Activated T-helper 17 cell treated with anti-CD3 and anti-CD28 coated beads, Interleukin-2, amount 50 U/mL, for 72 hours (primary cell): ENCODE measurements at regions not wholly inside any gene's neighbourhood (a gene's known extent, or its start where the extent isn't known, plus 50 kb on each side); places are given as distances from the start of the nearest gene placed in this dataset.
A peak's percentile ranks its signal among the peaks of the same experiment; 100 is the strongest.

Source experiments
- ATAC-seq: fragments of 150-1000 bp; cut with Tn5 transposase; replicated peaks from 2 replicates; pipeline ENCODE4 v1.10.0; 2021; ENCODE audit warnings: mild to moderate bottlenecking, moderate library complexity
- H3K27ac Mint-ChIP-seq: one replicate; pipeline ENCODE4 v1.8.0; 2022; ENCODE audit warnings: mixed read lengths
- H3K27me3 Mint-ChIP-seq: one replicate; pipeline ENCODE4 v1.8.0; 2022; ENCODE audit warnings: mixed read lengths
- H3K36me3 Mint-ChIP-seq: one replicate; pipeline ENCODE4 v1.8.0; 2022; ENCODE audit warnings: low read depth, mild to moderate bottlenecking, mixed read lengths
- H3K4me1 Mint-ChIP-seq: one replicate; pipeline ENCODE4 v1.8.0; 2022; ENCODE audit warnings: mixed read lengths
- H3K4me3 Mint-ChIP-seq: one replicate; pipeline ENCODE4 v1.8.0; 2022; ENCODE audit warnings: mild to moderate bottlenecking, mixed read lengths
- H3K9me3 Mint-ChIP-seq: one replicate; pipeline ENCODE4 v1.8.0; 2022; ENCODE audit warnings: mixed read lengths

DNA sequence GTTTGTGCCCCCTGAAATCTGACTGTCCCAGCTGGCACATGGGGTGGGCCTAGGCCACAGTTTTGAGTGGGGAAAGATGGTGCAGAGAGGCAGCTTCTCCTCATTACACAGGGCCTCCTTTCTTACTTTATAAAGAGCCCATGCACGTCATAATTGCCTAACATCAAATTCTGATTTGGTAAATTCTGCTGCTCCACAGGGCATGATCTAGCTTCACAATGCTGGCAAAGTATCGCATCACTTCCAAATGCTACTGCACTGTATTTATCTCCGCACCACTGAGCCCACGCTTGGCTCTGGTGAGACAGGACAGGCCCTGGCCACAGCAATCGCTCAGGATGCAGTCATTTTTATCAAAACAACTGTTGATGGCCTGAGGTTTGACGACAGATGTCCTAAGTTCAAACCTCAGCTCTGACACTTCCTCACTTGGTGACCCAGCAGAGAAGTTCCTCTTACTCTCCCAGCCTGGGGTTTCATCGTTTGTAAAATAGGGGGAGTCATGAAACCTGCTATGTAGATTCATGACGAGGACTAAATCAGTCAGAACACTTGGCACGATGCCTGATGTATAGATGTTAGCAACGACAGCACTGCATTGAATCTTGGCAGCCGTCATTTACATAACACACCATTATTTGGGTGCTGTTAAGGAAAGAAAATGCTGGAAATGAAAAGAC lies 187.9 kb downstream of the TTLL2 start:
- H3K36me3 Mint-ChIP-seq = no peaks in the 10 kb centered on the region
- no peak overlapping the region for H3K4me3 Mint-ChIP-seq
- ATAC-seq = no peak
- H3K9me3 Mint-ChIP-seq = no peaks in the 10 kb centered on the region
- H3K27ac Mint-ChIP-seq = no peak overlapping the region
- peaks cover 17% of the 10 kb centered on the region for H3K27me3 Mint-ChIP-seq
- no peaks in the 10 kb centered on the region for H3K4me1 Mint-ChIP-seq

DNA sequence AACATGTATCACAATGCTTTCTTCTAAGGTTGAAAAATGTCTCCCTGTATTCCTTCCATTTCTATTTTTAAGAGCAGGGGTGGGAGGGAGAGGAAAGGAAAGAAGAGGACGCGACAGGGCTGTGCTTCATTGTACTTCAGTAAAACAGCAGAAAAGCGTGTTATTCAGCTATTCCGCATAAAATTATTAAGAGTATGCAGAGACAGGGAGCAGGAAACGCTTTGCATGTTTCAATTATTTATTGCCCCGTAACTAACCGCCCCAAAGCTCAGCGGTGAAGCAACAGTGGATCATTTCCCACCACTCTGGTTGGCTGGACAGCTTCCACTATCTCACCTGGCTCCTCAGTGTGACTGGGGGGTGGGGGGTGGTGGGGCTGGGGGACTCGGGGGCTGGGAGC lies 188.9 kb downstream of the TTLL2 start:
- H3K27ac Mint-ChIP-seq = no peak overlapping the region
- H3K36me3 Mint-ChIP-seq = no peaks in the 10 kb centered on the region
- H3K9me3 Mint-ChIP-seq = no peaks in the 10 kb centered on the region

DNA sequence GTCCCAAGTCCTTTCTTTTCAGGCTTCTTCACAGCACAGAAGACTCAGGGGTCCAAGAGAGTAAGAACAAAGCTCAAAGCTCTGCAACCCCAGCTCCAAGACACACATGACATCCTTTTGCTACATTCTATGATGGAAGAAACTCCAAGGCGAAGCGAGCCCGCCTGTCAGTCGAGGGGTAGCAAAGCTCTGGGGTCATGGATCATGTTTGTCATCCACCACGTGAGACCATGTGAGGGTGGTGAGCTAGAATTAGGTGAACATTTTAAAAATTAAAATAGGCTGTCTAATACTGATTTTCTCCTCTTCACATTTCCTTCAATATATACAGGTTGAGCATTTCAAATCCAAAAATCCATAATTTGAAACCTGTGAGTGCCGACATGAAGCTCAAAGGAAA lies 189.6 kb downstream of the TTLL2 start:
- no peak for ATAC-seq
- Mint-ChIP-seq H3K27me3 (peaks cover 16% of the 10 kb centered on the region), H3K4me3 (no peak overlapping the region), H3K4me1 (no peaks in the 10 kb centered on the region), H3K36me3 (no peaks in the 10 kb centered on the region), H3K27ac (no peak overlapping the region), H3K9me3 (no peaks in the 10 kb centered on the region)

More for the DNA sequence above, 188.9 kb downstream of the TTLL2 start:
- H3K27me3 Mint-ChIP-seq = peaks cover 19% of the 10 kb centered on the region
- no peak for ATAC-seq
- no peak overlapping the region for H3K4me3 Mint-ChIP-seq
- H3K4me1 Mint-ChIP-seq = no peaks in the 10 kb centered on the region

DNA sequence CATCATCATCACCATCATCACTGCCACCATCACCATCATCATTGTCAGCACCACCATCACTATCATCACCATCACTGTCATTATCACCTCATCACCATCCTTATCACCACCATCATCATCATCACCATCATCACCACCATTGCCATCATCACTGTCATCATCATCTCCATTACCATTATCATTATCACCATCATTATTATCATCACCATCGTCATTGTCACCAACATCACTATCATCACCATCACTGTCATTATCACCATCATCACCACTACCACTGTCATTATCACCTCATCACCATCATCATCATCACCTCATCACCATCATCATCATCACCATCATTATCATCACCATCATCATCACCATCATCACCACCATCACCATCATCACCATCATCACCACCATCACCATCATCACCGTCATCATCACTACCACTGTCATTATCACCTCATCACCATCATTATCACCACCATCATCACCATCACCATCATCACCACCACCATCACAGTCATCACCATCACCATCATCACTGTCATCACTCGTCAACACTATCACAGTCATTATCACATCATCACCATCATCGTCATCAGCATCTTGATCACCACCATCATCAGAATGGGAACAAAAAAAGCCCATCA lies 191.1 kb downstream of the TTLL2 start:
- Mint-ChIP-seq H3K36me3 (no peaks in the 10 kb centered on the region), H3K27me3 (peaks cover 22% of the 10 kb centered on the region), H3K4me1 (no peaks in the 10 kb centered on the region), H3K27ac (no peak overlapping the region), H3K4me3 (no peak overlapping the region), H3K9me3 (no peaks in the 10 kb centered on the region)
- no peak for ATAC-seq

DNA sequence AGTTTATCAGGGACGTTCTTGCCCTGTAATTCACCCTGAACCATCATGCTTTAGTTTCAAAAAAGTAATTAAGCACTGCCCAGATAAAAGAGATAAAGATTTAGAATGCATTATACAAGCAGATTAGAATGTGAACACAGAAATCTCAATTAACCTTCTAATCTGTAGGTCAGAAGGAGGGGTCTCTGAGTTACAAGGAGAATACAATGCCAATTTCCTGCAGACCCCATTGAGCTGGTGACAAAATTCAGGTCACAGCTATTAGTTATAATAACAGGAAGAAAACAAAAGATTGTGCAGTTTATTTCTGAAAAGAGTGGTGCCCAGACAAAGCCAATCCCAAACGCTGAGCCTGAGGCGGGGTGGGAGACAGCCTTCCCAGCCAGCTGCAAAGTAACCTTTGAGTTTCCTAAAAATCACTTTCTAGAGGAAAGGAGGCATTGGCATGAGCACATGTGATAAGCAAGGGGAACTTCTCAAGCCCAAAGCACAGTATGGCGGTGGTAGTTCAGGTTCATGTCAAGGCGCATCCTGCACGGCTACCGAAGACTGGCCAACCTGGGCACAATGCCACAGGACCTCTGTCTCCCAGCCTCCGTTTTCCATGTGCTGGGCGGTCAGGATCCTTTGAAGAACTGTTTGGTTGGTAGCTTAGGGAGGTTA lies 192.5 kb downstream of the TTLL2 start:
- no peaks in the 10 kb centered on the region for H3K36me3 Mint-ChIP-seq
- peaks cover 27% of the 10 kb centered on the region for H3K27me3 Mint-ChIP-seq
- no peak overlapping the region for H3K4me3 Mint-ChIP-seq
- ATAC-seq = no peak
- no peaks in the 10 kb centered on the region for H3K4me1 Mint-ChIP-seq
- no peak overlapping the region for H3K27ac Mint-ChIP-seq
- no peaks in the 10 kb centered on the region for H3K9me3 Mint-ChIP-seq

DNA sequence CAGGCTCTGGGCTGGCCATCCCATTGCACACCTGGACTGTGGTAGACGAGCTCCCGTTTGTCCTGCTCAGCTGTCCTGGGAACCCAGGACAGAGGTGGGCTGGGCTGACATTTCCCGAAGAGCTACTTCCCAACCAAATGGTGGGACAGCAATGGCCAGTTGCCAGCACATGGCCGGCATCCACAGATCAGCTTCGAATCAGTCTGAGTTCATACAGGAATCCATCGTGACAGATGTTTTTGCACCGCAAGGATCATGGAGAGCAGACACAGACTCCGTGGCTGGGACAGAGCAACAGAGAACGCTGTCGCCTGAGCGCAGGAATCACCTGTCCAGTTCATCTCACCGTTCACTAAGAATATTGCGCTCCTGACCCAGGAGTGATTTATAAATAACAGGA lies 198.5 kb downstream of the TTLL2 start:
- Mint-ChIP-seq H3K27me3 (peaks cover 32% of the 10 kb centered on the region), H3K27ac (no peak overlapping the region), H3K36me3 (no peaks in the 10 kb centered on the region), H3K4me1 (peaks cover 5% of the 10 kb centered on the region), H3K9me3 (no peaks in the 10 kb centered on the region), H3K4me3 (no peak overlapping the region)
- ATAC-seq = no peak

DNA sequence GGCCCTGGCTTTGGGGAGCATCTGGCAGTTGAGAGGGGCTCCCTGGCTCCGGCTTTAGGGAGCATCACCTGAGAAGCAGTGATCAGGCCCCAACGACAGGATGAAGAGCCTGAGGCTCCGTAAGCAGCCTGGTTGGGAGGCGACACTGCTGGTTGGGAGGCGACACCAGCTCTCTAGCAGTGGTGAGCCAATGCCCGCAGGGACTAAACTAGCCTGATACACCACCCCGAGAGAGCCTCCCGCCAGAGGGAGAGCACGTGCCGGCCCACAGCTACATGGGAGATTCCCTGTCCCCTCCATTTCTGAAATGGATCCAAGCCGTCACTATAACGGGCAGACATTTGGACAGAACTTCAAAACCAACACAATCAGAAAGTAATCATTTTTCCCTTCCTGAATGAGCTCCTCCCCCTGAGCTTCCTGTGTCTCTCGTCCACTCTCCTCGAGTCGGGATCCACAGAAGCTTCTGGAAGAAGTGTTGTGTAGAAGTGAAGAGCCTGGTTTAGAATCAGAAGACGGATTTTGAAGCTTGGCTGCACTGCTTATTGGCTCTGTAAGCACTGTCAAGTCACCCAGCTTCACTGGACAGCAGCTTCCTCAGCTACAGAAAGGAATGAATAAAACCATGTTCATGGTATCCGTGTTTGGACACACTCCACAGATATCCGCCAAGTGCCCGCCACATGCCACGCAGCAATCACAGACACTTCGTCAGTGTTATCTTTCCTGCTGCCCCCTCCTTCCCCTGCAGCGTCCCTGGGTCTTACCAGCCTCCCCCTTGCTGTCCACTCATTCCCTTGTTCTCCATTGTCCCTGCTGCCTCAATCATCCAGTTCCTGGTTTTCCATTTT lies 199.6 kb downstream of the TTLL2 start:
- H3K4me1 Mint-ChIP-seq = peaks cover 7% of the 10 kb centered on the region
- H3K4me3 Mint-ChIP-seq = no peak overlapping the region
- no peak for ATAC-seq
- no peak overlapping the region for H3K27ac Mint-ChIP-seq
- H3K36me3 Mint-ChIP-seq = no peaks in the 10 kb centered on the region
- peaks cover 38% of the 10 kb centered on the region for H3K27me3 Mint-ChIP-seq
- no peaks in the 10 kb centered on the region for H3K9me3 Mint-ChIP-seq

DNA sequence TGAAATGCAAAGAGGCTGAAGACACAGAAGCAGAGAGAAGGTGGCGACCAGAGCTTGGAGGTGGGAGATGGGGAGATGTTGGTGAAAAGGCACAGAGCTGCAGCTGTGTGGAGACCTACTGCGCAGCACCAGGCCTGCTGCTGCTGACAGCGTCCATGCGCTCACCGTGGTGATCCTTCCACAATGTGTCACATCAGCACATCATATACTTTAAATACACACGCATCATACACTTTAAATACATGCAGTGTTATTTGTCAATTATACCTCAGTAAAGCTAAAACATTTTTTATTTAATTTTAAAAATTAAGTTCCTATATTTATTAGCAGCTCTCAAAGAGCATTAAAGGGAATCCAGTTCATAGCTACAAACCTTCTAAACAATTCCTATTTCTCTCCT lies 200.9 kb downstream of the TTLL2 start:
- Mint-ChIP-seq H3K4me1 (peaks cover 7% of the 10 kb centered on the region), H3K36me3 (no peaks in the 10 kb centered on the region), H3K27ac (no peak overlapping the region), H3K4me3 (no peak overlapping the region), H3K9me3 (no peaks in the 10 kb centered on the region), H3K27me3 (peaks cover 33% of the 10 kb centered on the region)
- ATAC-seq = no peak

DNA sequence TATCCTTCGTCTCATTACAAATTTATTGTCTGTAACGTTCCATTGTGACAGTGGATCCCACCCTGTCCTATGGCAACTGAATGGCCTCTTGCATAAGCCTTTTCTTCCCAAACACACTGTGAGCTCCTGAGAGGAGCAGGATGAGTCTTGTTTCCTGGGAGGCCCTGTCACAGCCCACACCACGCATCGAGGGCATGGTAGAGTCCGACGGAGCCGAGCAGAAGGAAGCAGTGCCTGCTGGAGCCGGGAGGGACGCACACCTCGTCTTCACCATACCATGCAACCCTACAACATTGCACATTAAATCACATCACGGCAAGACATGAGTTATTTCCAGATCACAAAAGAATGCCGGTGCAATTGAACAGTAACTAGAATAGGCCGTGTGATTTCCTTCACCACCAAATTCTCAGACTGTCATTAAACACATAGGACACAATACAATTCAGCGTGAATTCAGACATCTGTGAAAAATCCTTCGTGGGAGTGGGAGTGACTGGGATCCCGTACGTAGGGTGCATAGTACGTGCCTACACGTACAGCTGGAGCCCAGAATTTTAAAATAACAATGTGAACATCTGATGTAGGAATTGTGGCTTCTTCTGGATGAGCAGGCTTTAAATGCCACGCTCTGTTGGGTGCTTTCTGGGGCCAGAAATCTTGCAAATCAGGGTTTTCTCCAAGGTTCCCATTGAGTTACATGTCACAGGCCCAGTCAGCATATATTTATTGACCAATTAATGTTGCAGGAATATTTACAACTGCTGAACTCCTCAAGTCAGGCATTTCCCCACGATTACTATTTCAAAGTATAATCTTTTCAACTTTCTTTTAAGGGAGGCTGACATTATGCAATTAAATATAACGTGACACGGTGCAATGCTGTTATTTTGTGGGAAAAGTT lies 201.8 kb downstream of the TTLL2 start:
- Mint-ChIP-seq H3K9me3 (no peaks in the 10 kb centered on the region), H3K4me1 (peaks cover 7% of the 10 kb centered on the region), H3K27me3 (peaks cover 30% of the 10 kb centered on the region), H3K4me3 (no peak overlapping the region), H3K36me3 (no peaks in the 10 kb centered on the region), H3K27ac (no peak overlapping the region)
- no peak for ATAC-seq

DNA sequence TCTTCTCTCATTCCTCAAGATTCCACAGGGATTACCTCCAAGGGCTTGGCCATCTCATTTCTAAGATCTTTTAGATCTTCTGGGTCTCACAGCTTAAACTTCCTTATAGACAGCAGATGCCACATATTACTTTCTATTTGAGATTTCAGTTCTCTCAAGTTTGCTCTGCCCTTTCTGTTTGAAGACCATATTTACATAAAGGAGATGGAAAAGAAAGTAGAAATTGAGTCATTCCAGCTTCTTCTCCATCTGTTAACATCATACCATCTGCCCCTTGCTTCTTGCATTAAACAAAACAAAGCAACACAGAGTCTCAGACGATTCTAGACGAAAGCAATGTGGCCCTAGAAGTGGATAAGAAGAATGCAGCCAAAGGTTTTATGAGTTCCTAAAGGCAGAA lies 203.4 kb downstream of the TTLL2 start:
- Mint-ChIP-seq H3K27ac (peak overlapping the region; percentile 15), H3K27me3 (peaks cover 32% of the 10 kb centered on the region), H3K4me1 (peaks cover 7% of the 10 kb centered on the region), H3K36me3 (no peaks in the 10 kb centered on the region), H3K9me3 (no peaks in the 10 kb centered on the region), H3K4me3 (no peak overlapping the region)
- peak; percentile 40 for ATAC-seq

DNA sequence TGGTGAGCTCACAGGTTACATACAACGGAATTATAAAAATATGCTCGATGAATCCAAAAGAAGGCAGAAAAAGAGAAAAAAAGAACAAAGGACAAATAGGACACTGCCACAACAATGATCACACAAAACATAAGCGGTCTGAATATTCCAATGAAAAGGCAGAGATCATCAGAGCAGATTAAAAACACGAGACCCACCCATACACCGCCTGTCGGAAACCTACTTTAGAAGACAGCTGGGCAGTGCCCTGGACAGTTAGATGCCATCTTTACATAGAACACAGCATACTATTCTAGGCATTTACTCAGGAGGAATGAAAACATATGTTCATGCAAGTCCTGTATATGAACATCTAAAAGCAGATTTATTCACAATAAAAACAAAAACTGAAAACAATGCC lies 204.1 kb downstream of the TTLL2 start:
- Mint-ChIP-seq H3K4me3 (no peak overlapping the region), H3K4me1 (peaks cover 7% of the 10 kb centered on the region), H3K27ac (no peak overlapping the region), H3K27me3 (peaks cover 32% of the 10 kb centered on the region), H3K9me3 (no peaks in the 10 kb centered on the region), H3K36me3 (no peaks in the 10 kb centered on the region)
- ATAC-seq = no peak

DNA sequence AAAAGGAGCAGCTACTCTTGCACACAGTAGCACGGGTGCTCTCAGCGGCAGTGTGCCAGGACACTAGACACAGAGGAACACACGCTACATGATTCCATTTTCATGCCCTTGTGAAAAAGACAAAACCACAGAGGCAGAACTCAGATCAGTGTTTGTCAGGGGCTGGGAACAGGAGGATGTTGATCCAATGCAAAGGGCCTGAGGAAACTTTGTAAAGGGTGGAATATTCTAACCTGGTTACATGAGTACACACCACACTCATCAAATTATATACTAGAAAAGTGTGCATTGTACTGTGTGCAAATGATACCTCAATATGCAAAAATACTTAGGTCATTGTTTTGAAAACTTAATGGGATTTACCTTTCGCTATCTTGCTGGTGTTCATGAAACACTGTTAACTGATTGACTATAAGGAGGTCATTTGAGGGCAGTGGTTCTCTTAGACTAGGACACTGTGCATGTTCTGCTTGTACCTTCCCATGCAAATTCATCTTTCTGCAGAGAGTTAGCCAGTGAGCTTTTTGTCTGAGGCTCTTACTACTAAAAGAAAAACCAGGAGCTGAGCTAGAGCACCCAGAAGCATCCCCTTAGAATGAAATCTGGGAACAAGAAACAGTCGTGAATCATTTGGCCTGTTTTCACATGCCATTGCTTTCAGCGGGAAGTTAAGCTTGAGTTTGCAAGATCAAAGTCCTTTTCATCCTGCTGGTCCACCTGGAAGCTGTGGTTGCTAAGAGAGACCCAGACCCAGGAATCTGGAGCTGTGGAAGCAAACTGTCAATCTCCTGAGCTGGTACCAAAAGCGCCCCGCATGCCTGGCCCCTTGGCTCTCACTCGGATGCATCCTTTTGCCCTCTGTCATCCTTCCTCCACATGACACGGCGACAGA lies 204.8 kb downstream of the TTLL2 start:
- ATAC-seq = no peak
- Mint-ChIP-seq H3K4me1 (peaks cover 7% of the 10 kb centered on the region), H3K27ac (no peak overlapping the region), H3K27me3 (peaks cover 32% of the 10 kb centered on the region), H3K36me3 (no peaks in the 10 kb centered on the region), H3K4me3 (no peak overlapping the region), H3K9me3 (no peaks in the 10 kb centered on the region)

DNA sequence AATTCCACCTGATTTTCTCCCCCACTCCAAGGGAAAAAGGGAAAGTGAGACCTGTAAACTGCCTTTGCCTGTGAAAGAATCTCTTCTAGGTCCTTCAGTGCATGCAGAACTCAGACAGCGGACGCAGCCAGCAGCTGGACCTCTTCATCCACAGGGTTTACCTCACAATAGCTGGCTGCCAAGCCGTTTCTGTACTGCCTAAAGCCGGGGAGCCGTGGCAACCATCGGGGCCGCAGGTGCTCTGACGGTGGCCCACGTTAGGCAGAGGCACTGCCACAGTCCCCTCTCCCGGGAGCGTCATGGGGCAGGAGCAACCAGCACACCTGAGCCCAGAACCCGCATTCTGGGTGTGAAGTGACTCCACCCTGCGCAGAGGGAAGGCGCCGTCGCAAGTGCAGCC lies 206.1 kb downstream of the TTLL2 start:
- no peak for ATAC-seq
- H3K9me3 Mint-ChIP-seq = no peaks in the 10 kb centered on the region
- no peaks in the 10 kb centered on the region for H3K36me3 Mint-ChIP-seq
- H3K27ac Mint-ChIP-seq = no peak overlapping the region
- peaks cover 7% of the 10 kb centered on the region for H3K4me1 Mint-ChIP-seq
- no peak overlapping the region for H3K4me3 Mint-ChIP-seq
- peaks cover 24% of the 10 kb centered on the region for H3K27me3 Mint-ChIP-seq
